ENCODE measurements at regions not wholly inside any gene's neighbourhood (a gene's known extent, or its start where the extent isn't known, plus 50 kb on each side); places are given as distances from the start of the nearest gene placed in this dataset.

DNA sequence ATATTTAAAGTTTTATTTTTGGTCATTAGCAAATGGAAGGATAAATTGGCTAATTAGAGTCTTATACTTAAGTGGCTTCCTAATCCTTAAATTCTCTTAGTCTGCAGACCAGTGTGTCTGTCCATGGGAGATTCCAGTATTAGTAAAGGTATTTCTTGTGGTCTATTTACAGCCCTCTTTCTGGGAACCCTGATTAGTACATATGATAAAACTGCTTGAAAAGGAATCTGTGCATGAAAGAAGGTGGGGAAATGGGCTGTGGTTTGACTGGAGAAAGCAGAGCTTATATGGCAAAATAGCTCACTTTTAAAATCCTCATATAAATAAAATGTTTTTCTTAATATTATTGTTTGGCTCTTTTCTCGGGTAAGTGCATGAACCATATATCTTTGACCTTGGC, 124.5 kb upstream of the RHOBTB1 start:
- Histone ChIP-seq H3K27ac (no peak overlapping the region), H3K4me1 (no peaks in the 10 kb centered on the region), H3K4me3 (no peak overlapping the region), H3K27me3 (no peaks in the 10 kb centered on the region), H3K9me3 (no peaks in the 10 kb centered on the region), H3K36me3 (no peaks in the 10 kb centered on the region)
- no peak for TF ChIP-seq CTCF (IDR thresholded peaks at IDR 0.05)
- DNase-seq (no peak), ATAC-seq (no peak)
- intact Hi-C loops (cut with DNase I): no loop called here

GRCh38 chr10:61067671-61068336, 123.8 kb upstream of the RHOBTB1 start:
- Histone ChIP-seq H3K4me1 (no peaks in the 10 kb centered on the region), H3K27ac (no peak overlapping the region), H3K9me3 (no peaks in the 10 kb centered on the region), H3K27me3 (no peaks in the 10 kb centered on the region), H3K36me3 (no peaks in the 10 kb centered on the region), H3K4me3 (no peak overlapping the region)
- TF ChIP-seq CTCF (IDR thresholded peaks at IDR 0.05): no peak
- intact Hi-C loops (cut with DNase I): no loop called here
- no peak for DNase-seq
- ATAC-seq: no peak

- no peak for TF ChIP-seq CTCF (IDR thresholded peaks at IDR 0.05)
- no peak for DNase-seq
- H3K27me3 ChIP-seq: no peaks in the 10 kb centered on the region
- no peaks in the 10 kb centered on the region for H3K36me3 ChIP-seq
- no peak overlapping the region for H3K4me3 ChIP-seq
- ATAC-seq: no peak
- H3K4me1 ChIP-seq: no peaks in the 10 kb centered on the region
- H3K9me3 ChIP-seq: no peaks in the 10 kb centered on the region
- H3K27ac ChIP-seq: no peak overlapping the region
- intact Hi-C loops (cut with DNase I): no loop called here
Observed at GRCh38 chr10:61066661-61067344, 122.8 kb upstream of the RHOBTB1 start.

DNA sequence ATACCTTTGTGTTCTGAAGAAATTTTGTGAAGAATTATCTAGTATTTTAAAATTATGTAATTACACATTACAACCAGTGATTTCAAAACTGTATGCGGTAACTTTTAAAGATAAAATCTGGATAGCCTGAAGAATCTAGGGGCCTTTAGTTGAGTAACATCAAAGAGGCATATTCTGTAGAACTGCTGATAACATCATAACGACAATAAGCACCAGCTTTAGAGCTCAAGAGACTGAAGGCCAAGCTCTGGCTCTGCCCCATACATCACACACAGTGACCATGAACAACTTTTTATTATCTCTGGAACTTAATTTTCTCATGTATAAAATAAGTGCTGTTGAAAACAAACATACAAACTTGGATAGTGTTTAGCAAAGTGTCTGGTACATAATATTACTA, 121.1 kb upstream of the RHOBTB1 start:
- Histone ChIP-seq H3K27ac (no peak overlapping the region), H3K4me3 (no peak overlapping the region), H3K36me3 (no peaks in the 10 kb centered on the region), H3K4me1 (no peaks in the 10 kb centered on the region), H3K9me3 (no peaks in the 10 kb centered on the region), H3K27me3 (no peaks in the 10 kb centered on the region)
- DNase-seq: no peak
- TF ChIP-seq CTCF (IDR thresholded peaks at IDR 0.05): no peak
- intact Hi-C loops (cut with DNase I): no loop called here
- no peak for ATAC-seq

GRCh38 chr10:61064356-61064755, 120.4 kb upstream of the RHOBTB1 start:
- DNase-seq (no peak), ATAC-seq (no peak)
- Histone ChIP-seq H3K9me3 (no peaks in the 10 kb centered on the region), H3K27me3 (no peaks in the 10 kb centered on the region), H3K4me3 (no peak overlapping the region), H3K27ac (no peak overlapping the region), H3K36me3 (no peaks in the 10 kb centered on the region), H3K4me1 (no peaks in the 10 kb centered on the region)
- TF ChIP-seq CTCF (IDR thresholded peaks at IDR 0.05): no peak
- intact Hi-C loops (cut with DNase I): no loop called here

Measured in upper lobe of right lung (tissue), 1 donor.